ENCODE measurements at regions not wholly inside any gene's neighbourhood (a gene's known extent, or its start where the extent isn't known, plus 50 kb on each side); places are given as distances from the start of the nearest gene placed in this dataset.
"Not testable (repeated sequence)": the region's sequence is repeated elsewhere in the genome, so short reads cannot be mapped to it uniquely, and the experiment has no call there.

GRCh38 chr2:39845460-39846146, 66.5 kb upstream of the THUMPD2 start:
- Histone ChIP-seq H3K4me3 (ENCODE audit: low read depth in 1 of 2, low read length in 2 of 2) (no peak overlapping the region), H3K9me3 (ENCODE audit: low read length) (no peaks in the 10 kb centered on the region), H3K9ac (ENCODE audit: low read length) (no peak overlapping the region), H3K36me3 (ENCODE audit: insufficient read depth, low read length) (no peaks in the 10 kb centered on the region), H3K27ac (ENCODE audit: low read depth, low read length) (no peak overlapping the region), H3K27me3 (ENCODE audit: control insufficient read depth in 1 of 2, insufficient read depth in 2 of 2, low read length in 2 of 2) (no peaks in the 10 kb centered on the region), H3K4me1 (ENCODE audit: insufficient read depth, low read length) (no peaks in the 10 kb centered on the region)

GRCh38 chr2:39839261-39839848, 60.3 kb upstream of the THUMPD2 start:
- no peaks in the 10 kb centered on the region for H3K9me3 ChIP-seq (ENCODE audit: low read length)

GRCh38 chr2:39838589-39838988, 59.5 kb upstream of the THUMPD2 start:
- H3K9ac ChIP-seq (ENCODE audit: low read length) = no peak overlapping the region
- H3K36me3 ChIP-seq (ENCODE audit: insufficient read depth, low read length) = no peaks in the 10 kb centered on the region
- no peaks in the 10 kb centered on the region for H3K4me1 ChIP-seq (ENCODE audit: insufficient read depth, low read length)
- no peak overlapping the region for H3K4me3 ChIP-seq (ENCODE audit: low read depth in 1 of 2, low read length in 2 of 2)
- no peak overlapping the region for H3K27ac ChIP-seq (ENCODE audit: low read depth, low read length)
- H3K27me3 ChIP-seq (ENCODE audit: control insufficient read depth in 1 of 2, insufficient read depth in 2 of 2, low read length in 2 of 2) = no peaks in the 10 kb centered on the region
- H3K9me3 ChIP-seq (ENCODE audit: low read length) = no peaks in the 10 kb centered on the region

More at GRCh38 chr2:39839261-39839848, 60.3 kb upstream of the THUMPD2 start:
- Histone ChIP-seq H3K4me1 (ENCODE audit: insufficient read depth, low read length) (no peaks in the 10 kb centered on the region), H3K27ac (ENCODE audit: low read depth, low read length) (no peak overlapping the region), H3K9ac (ENCODE audit: low read length) (no peak overlapping the region), H3K4me3 (ENCODE audit: low read depth in 1 of 2, low read length in 2 of 2) (no peak overlapping the region), H3K36me3 (ENCODE audit: insufficient read depth, low read length) (no peaks in the 10 kb centered on the region), H3K27me3 (ENCODE audit: control insufficient read depth in 1 of 2, insufficient read depth in 2 of 2, low read length in 2 of 2) (no peaks in the 10 kb centered on the region)

GRCh38 chr2:39837856-39838453, 58.9 kb upstream of the THUMPD2 start:
- Histone ChIP-seq H3K4me1 (ENCODE audit: insufficient read depth, low read length) (no peaks in the 10 kb centered on the region), H3K4me3 (ENCODE audit: low read depth in 1 of 2, low read length in 2 of 2) (no peak overlapping the region), H3K27me3 (ENCODE audit: control insufficient read depth in 1 of 2, insufficient read depth in 2 of 2, low read length in 2 of 2) (no peaks in the 10 kb centered on the region), H3K9ac (ENCODE audit: low read length) (no peak overlapping the region), H3K36me3 (ENCODE audit: insufficient read depth, low read length) (no peaks in the 10 kb centered on the region), H3K9me3 (ENCODE audit: low read length) (no peaks in the 10 kb centered on the region), H3K27ac (ENCODE audit: low read depth, low read length) (no peak overlapping the region)

GRCh38 chr2:39836638-39837037, 57.6 kb upstream of the THUMPD2 start:
- no peaks in the 10 kb centered on the region for H3K4me1 ChIP-seq (ENCODE audit: insufficient read depth, low read length)
- no peak overlapping the region for H3K27ac ChIP-seq (ENCODE audit: low read depth, low read length)
- no peaks in the 10 kb centered on the region for H3K27me3 ChIP-seq (ENCODE audit: control insufficient read depth in 1 of 2, insufficient read depth in 2 of 2, low read length in 2 of 2)
- H3K4me3 ChIP-seq (ENCODE audit: low read depth in 1 of 2, low read length in 2 of 2) = no peak overlapping the region
- H3K9me3 ChIP-seq (ENCODE audit: low read length) = no peaks in the 10 kb centered on the region
- no peak overlapping the region for H3K9ac ChIP-seq (ENCODE audit: low read length)
- no peaks in the 10 kb centered on the region for H3K36me3 ChIP-seq (ENCODE audit: insufficient read depth, low read length)

- no peaks in the 10 kb centered on the region for H3K36me3 ChIP-seq (ENCODE audit: insufficient read depth, low read length)
- no peak overlapping the region for H3K4me3 ChIP-seq (ENCODE audit: low read depth in 1 of 2, low read length in 2 of 2)
- H3K9ac ChIP-seq (ENCODE audit: low read length) = no peak overlapping the region
- H3K4me1 ChIP-seq (ENCODE audit: insufficient read depth, low read length) = no peaks in the 10 kb centered on the region
- H3K9me3 ChIP-seq (ENCODE audit: low read length) = no peaks in the 10 kb centered on the region
- no peaks in the 10 kb centered on the region for H3K27me3 ChIP-seq (ENCODE audit: control insufficient read depth in 1 of 2, insufficient read depth in 2 of 2, low read length in 2 of 2)
- H3K27ac ChIP-seq (ENCODE audit: low read depth, low read length) = no peak overlapping the region
Observed at GRCh38 chr2:39834426-39834825, 55.4 kb upstream of the THUMPD2 start.

GRCh38 chr2:39830610-39831009, 51.6 kb upstream of the THUMPD2 start:
- H3K9me3 ChIP-seq (ENCODE audit: low read length); H3K9ac ChIP-seq (ENCODE audit: low read length); H3K4me3 ChIP-seq (ENCODE audit: low read depth in 1 of 2, low read length in 2 of 2); H3K4me1 ChIP-seq (ENCODE audit: insufficient read depth, low read length); H3K36me3 ChIP-seq (ENCODE audit: insufficient read depth, low read length); H3K27me3 ChIP-seq (ENCODE audit: control insufficient read depth in 1 of 2, insufficient read depth in 2 of 2, low read length in 2 of 2); H3K27ac ChIP-seq (ENCODE audit: low read depth, low read length): not testable (repeated sequence)
